Endothelial cell of umbilical vein (primary cell): ENCODE measurements at regions not wholly inside any gene's neighbourhood (a gene's known extent, or its start where the extent isn't known, plus 50 kb on each side); places are given as distances from the start of the nearest gene placed in this dataset.

Experiments used
- BruUV-seq: library from RNA; stranded (reverse); fragments of 400-500 nt; replicated peaks from 2 replicates; lab custom pipeline; 2021; lab: Mats Ljungman, UMichigan
- CTCF ChIA-PET: fragments of 300-600, 350-600 bp; sonication (Branson Sonifier 250); formaldehyde crosslinking; loops from one replicate; lab custom pipeline; 2021; ENCODE audit warnings: antibody characterized with exemption, inconsistent platforms; lab: Charles Lee
- POLR2A ChIA-PET: fragments of 300-600, 350-600 bp; sonication (Branson Sonifier 250); formaldehyde crosslinking; loops from one replicate; lab custom pipeline; 2021; ENCODE audit warnings: antibody characterized with exemption, inconsistent platforms; lab: Charles Lee
- DNase-seq: peaks from one replicate; pipeline ENCODE4 v3.0.0-alpha.2; 2011; ENCODE audit warnings: low read depth, low spot score
- FAIRE-seq: peaks from 2 replicates; lab custom pipeline; 2011; peaks lifted over from hg19 to GRCh38; lab: Jason Lieb, UNC
- H2AFZ ChIP-seq: 2 replicates; pipeline ENCODE4 v1.6.0; 2012; ENCODE audit warnings: low read depth, low read length, control low read depth, inconsistent platforms
- H3K27ac ChIP-seq: 2 replicates; pipeline ENCODE4 v1.5.1; 2011; ENCODE audit warnings: low read depth, mild to moderate bottlenecking, control low read depth, low read length, moderate library complexity; ENCODE audit not compliant: insufficient read depth
- H3K27me3 ChIP-seq, 2 experiments: 2 replicates each; pipeline versions ENCODE4 v1.6.0 to v1.6.1; 2011; ENCODE audit warnings: low read length in 2 of 2, mixed read lengths in 1 of 2; ENCODE audit not compliant: control insufficient read depth in 2 of 2, insufficient read depth in 2 of 2
- H3K36me3 ChIP-seq, 2 experiments: 2 replicates in 1 of 2; 3 replicates in 1 of 2; pipeline ENCODE4 v1.5.1; 2011; ENCODE audit warnings: low read length in 2 of 2, mild to moderate bottlenecking in 1 of 2, moderate library complexity in 1 of 2; ENCODE audit not compliant: control insufficient read depth in 2 of 2, insufficient read depth in 2 of 2; ENCODE audit errors: extremely low read depth in 1 of 2
- H3K4me1 ChIP-seq: 3 replicates; pipeline ENCODE4 v1.5.1; 2011; ENCODE audit warnings: mild to moderate bottlenecking, low read length; ENCODE audit not compliant: control insufficient read depth, insufficient read depth; ENCODE audit errors: extremely low read depth
- H3K4me2 ChIP-seq: 2 replicates; pipeline ENCODE4 v1.6.1; 2011; ENCODE audit warnings: low read length, control low read depth, mixed read lengths; ENCODE audit not compliant: insufficient read depth
- H3K4me3 ChIP-seq, 3 experiments: fragments of 200-600 bp in 1 of 3; sonication (generic), shearing (Covaris generic) in 1 of 3; replicated peaks in 1 of 3; 2 replicates each; pipeline ENCODE4 v1.5.1; 2011 to 2016; ENCODE audit warnings: control low read depth in 3 of 3, low read length in 3 of 3, mild to moderate bottlenecking in 2 of 3, inconsistent platforms in 1 of 3, low read depth in 1 of 3, moderate library complexity in 1 of 3; ENCODE audit not compliant: insufficient read depth in 1 of 3
- H3K79me2 ChIP-seq: 2 replicates; pipeline ENCODE4 v1.6.0; 2012; ENCODE audit warnings: low read length, inconsistent platforms; ENCODE audit not compliant: control insufficient read depth, insufficient read depth
- H3K9ac ChIP-seq: replicated peaks from 2 replicates; pipeline ENCODE3; 2011; ENCODE audit warnings: low read length, control low read depth; ENCODE audit not compliant: insufficient read depth; ENCODE audit errors: extremely low read depth
- H3K9me1 ChIP-seq: replicated peaks from 3 replicates; pipeline ENCODE4 v1.6.0; 2011; ENCODE audit warnings: mild to moderate bottlenecking, low read length; ENCODE audit not compliant: control insufficient read depth, insufficient read depth; ENCODE audit errors: extremely low read depth
- H3K9me3 ChIP-seq: replicated peaks from 2 replicates; pipeline ENCODE4 v1.5.1; 2012; ENCODE audit warnings: low read length, inconsistent platforms; ENCODE audit not compliant: control insufficient read depth, insufficient read depth
- H4K20me1 ChIP-seq: replicated peaks from 2 replicates; pipeline ENCODE3; 2011; ENCODE audit warnings: mild to moderate bottlenecking, low read length; ENCODE audit not compliant: control insufficient read depth, insufficient read depth; ENCODE audit errors: extremely low read depth
- EZH2 ChIP-seq: IDR thresholded peaks from 2 replicates; pipeline ENCODE4 v1.6.1; 2012; ENCODE audit warnings: borderline replicate concordance, low read depth, mild to moderate bottlenecking, moderate library complexity, low read length, inconsistent platforms; ENCODE audit not compliant: severe bottlenecking
- FOS ChIP-seq: IDR thresholded peaks from 2 replicates; pipeline ENCODE4 v1.6.1; 2011; ENCODE audit warnings: mild to moderate bottlenecking, low read length, moderate library complexity, borderline replicate concordance; ENCODE audit not compliant: insufficient read depth
- GATA2 ChIP-seq: IDR thresholded peaks from 2 replicates; pipeline ENCODE4 v1.7.0; 2011; ENCODE audit warnings: low read depth, mild to moderate bottlenecking, moderate library complexity, mixed read lengths, low read length; ENCODE audit not compliant: insufficient read length, insufficient read depth
- JUN ChIP-seq: IDR thresholded peaks from 2 replicates; pipeline ENCODE4 v1.6.1; 2011; ENCODE audit warnings: borderline replicate concordance, low read depth; ENCODE audit not compliant: insufficient read length, insufficient read depth
- MYC ChIP-seq: IDR thresholded peaks from one replicate; pipeline ENCODE4 v1.6.1; 2011; ENCODE audit warnings: mild to moderate bottlenecking, low read depth, low read length
- POLR2A ChIP-seq: IDR thresholded peaks from 2 replicates; pipeline ENCODE4 v1.6.1; 2012; ENCODE audit warnings: low read depth, mild to moderate bottlenecking, control low read depth, low read length
- POLR2AphosphoS5 ChIP-seq: IDR thresholded peaks from 2 replicates; pipeline ENCODE4 v1.6.1; 2012; ENCODE audit warnings: low read depth, mild to moderate bottlenecking, control low read depth, low read length, moderate library complexity; ENCODE audit not compliant: insufficient read depth
- dilution Hi-C: fragments of 300-500 bp; cut with MboI; formaldehyde crosslinking; loops from one replicate; pipeline ENCODE4 v1.15.0; 2019; ENCODE audit warnings: low sequenced_read_pairs; ENCODE audit not compliant: extremely low pct_ligation_motif_present
- intact Hi-C: fragments of 100-400 bp; cut with micrococcal nuclease; formaldehyde crosslinking; loops from one replicate; pipeline ENCODE4 v1.10.0; 2022
- TF ChIP-seq, protein P1 (sequence below): IDR thresholded peaks from 2 replicates; pipeline ENCODE4 v1.6.1; 2011; ENCODE audit not compliant: insufficient read depth, insufficient read length
- TF ChIP-seq, protein P2 (sequence below), 2 donors: IDR thresholded peaks; 1 replicate in 1 of 2; 2 replicates in 1 of 2; pipeline ENCODE4 v1.5.1; 2011; ENCODE audit warnings: low read length in 2 of 2, mild to moderate bottlenecking in 2 of 2, moderate library complexity in 2 of 2, control low read depth in 1 of 2, inconsistent platforms in 1 of 2, low read depth in 1 of 2; ENCODE audit not compliant: insufficient read depth in 1 of 2; ENCODE audit errors: extremely low read depth in 1 of 2

DNA sequence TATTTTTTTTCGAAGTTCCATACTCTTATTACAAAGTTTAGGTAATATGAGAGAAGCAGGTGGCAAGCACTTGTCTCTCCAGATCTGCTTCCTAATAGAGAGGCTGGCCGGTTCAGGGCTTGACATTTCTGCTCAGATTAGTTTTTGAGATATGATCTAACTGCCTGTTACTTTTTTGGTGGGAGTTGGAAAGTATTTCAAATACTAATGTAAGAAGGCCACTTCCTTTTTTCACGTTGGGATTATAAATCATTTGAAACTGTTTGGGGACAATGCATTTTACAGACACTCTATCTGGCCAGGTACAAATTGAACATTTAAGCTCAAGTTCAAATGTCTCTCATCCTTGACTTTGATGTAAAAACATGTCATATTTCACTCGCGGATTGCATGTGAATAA is 222.1 kb upstream of the SULF2 start:
- intact Hi-C loops (no loop called here), dilution Hi-C loops (no loop called here)
- Histone ChIP-seq H3K4me1 (no peaks in the 10 kb centered on the region), H3K79me2 (no peaks in the 10 kb centered on the region), H3K9ac (no peak overlapping the region), H3K9me1 (no peaks in the 10 kb centered on the region), H2AFZ (no peak overlapping the region), H3K4me2 (no peak overlapping the region), H3K27ac (no peak overlapping the region), H3K36me3 (no peaks in the 10 kb centered on the region), H3K4me3 (no peak overlapping the region), H3K27me3 (no peaks in the 10 kb centered on the region), H3K9me3 (no peaks in the 10 kb centered on the region), H4K20me1 (no peaks in the 10 kb centered on the region)
- FAIRE-seq, result no peak
- ChIA-PET POLR2A (no interaction called here), CTCF (no interaction called here)
- TF ChIP-seq POLR2A (no peak), JUN (no peak), EZH2 (no peak), FOS (no peak), MYC (no peak), GATA2 (no peak), POLR2AphosphoS5 (no peak)
- TF ChIP-seq, protein P1, sequence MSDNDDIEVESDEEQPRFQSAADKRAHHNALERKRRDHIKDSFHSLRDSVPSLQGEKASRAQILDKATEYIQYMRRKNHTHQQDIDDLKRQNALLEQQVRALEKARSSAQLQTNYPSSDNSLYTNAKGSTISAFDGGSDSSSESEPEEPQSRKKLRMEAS, result no peak
- TF ChIP-seq, protein P2, sequence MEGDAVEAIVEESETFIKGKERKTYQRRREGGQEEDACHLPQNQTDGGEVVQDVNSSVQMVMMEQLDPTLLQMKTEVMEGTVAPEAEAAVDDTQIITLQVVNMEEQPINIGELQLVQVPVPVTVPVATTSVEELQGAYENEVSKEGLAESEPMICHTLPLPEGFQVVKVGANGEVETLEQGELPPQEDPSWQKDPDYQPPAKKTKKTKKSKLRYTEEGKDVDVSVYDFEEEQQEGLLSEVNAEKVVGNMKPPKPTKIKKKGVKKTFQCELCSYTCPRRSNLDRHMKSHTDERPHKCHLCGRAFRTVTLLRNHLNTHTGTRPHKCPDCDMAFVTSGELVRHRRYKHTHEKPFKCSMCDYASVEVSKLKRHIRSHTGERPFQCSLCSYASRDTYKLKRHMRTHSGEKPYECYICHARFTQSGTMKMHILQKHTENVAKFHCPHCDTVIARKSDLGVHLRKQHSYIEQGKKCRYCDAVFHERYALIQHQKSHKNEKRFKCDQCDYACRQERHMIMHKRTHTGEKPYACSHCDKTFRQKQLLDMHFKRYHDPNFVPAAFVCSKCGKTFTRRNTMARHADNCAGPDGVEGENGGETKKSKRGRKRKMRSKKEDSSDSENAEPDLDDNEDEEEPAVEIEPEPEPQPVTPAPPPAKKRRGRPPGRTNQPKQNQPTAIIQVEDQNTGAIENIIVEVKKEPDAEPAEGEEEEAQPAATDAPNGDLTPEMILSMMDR (IDR thresholded peaks at IDR 0.05; ENCODE audit: extremely low read depth in 1 of 2, insufficient read depth in 1 of 2, low read depth in 1 of 2, low read length in 2 of 2), result no peak
- no peak for DNase-seq
- no TSS peak for BruUV-seq
